ENCODE measurements at regions not wholly inside any gene's neighbourhood (a gene's known extent, or its start where the extent isn't known, plus 50 kb on each side); places are given as distances from the start of the nearest gene placed in this dataset.

DNA sequence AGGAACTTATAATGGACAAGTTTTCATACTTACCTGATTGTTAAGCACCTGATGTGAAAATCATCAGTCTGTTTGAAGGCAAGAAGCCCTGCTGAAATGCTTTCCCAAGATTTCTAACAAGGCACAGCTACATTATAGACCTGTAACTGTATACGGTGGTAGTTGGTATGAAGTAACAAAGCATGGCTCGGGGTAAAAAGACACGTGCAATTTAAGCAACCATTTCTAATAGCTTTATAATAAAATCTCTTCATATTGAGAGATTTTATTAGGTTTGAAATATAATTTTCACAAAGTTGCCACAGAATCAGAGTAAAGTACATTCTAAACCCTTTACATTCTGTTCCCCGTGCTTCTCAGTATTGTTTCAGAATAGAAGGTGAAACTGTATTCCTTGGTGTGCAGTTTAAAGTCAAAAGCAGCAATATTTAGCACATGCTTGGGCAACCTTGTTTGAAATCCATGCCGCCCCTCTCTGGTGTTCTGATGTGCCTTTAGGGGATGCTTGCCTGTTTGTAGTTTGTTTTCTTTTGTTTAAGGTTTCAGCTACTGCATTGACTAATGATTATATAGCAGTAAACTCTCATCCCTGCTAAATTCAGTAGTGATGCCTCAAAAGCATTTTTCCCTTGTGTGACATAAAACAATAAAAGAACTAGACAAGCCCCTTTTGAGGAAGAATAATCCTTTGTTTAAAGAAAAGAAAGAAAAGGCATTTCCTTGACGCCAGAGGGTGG, 125.2 kb upstream of the OBI1 start:
- DNase-seq (ENCODE audit: low read depth in 2 of 2) = no peak

DNA sequence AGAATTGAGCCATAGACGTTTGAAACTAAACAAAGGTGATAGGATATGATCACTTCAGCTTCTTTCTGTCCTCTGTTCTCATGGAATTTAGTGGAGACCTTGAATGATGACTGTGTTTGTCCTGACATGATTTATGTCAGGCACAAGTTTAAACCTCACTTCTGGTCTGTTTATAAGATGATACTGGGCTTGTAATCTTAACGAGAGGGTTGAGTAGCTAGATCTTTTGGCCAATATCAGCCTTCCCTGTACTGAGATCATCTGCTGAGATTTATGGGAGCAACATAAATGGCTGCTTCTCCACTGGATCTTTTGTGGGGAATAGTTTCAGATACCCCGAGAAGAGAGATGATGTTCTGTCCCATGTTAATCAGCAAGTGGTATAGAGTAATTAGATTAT, 121.8 kb upstream of the OBI1 start:
- DNase-seq (ENCODE audit: low read depth in 2 of 2) = no peak

GRCh38 chr13:78779608-78780007, 120.7 kb upstream of the OBI1 start:
- no peak for DNase-seq (ENCODE audit: low read depth in 2 of 2)

DNA sequence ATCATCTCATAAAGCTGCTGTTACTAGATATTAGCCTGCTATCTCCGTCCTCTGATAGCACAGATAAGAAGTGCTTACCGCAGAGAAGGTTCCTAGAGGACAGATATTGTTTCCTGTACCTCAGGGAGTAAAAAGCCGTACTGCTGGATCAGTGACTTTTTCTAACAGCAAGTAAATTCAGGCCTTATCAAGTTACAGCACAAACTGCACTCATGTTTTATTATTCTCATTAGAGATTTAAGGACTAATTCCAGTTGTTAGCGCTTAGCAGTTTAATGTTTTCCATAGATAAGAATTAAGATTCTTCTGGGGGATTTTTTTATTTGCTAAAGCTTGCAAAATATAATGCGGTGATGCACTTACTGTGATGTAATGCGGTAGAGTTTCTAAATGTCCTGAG, 119.0 kb upstream of the OBI1 start:
- DNase-seq (ENCODE audit: low read depth in 2 of 2) = no peak

- no peak for DNase-seq (ENCODE audit: low read depth in 2 of 2)
Measured at GRCh38 chr13:78777396-78777795, 118.4 kb upstream of the OBI1 start.

GRCh38 chr13:78772933-78773332, 114.0 kb upstream of the OBI1 start:
- DNase-seq (ENCODE audit: low read depth in 2 of 2) = no peak

DNA sequence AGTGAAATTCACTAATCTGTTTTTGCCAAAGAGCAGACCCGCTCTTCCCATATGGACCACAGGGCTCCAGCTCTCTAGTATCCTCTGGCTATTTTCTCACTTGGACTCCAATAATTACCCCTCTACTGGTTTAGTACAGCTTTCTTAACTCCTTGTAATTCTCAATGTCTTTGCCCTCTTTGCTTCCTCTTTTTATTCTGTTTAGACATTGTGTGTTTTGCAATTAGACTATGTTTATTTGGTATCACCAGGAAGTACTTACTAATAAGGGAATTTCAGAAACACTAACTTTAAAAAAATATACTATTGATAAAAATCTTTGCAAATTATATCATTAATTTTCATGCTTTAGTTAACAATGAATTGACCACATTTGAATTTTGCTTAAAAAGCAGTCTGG, 111.6 kb upstream of the OBI1 start:
- DNase-seq (ENCODE audit: low read depth in 2 of 2) = no peak

DNA sequence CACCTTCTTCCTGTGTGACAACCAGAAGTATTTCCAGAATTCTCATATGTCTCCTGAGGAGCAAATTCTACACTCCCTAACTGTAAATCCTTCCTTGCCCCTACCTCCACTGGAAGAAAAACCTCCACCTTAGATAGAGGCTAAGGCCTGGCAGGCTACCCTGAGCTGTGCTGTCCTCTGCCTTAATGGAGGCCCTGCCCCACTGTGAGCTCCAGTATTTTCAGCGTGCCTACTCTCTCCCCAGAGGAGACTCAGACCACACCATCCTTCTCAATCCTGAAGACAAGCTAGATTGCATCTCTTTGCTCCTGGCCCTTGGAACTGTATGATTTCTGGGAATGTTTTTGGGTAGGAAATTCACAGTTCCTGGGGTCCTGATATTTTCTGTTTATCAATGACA, 110.0 kb upstream of the OBI1 start:
- DNase-seq (ENCODE audit: low read depth in 2 of 2) = no peak

DNA sequence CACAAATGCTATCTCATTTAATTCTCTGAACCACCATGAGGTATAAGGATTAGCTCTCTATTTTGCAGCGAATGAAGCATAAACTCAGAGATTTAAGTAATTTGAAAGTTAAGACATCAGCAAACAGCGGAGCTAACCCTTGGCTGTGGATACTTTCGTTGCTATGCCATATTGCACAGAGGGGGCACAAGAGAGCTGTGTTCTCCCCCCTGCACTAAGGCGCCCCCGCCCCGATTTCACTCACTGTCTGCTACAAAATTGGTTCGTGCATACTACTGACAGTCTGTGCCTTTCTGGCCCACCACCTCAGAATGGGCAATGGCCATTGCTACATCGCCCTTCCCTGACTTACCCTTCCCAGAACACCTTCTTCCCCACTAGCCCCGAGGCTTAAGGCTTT, 105.7 kb upstream of the OBI1 start:
- DNase-seq (ENCODE audit: low read depth in 2 of 2) = no peak

GRCh38 chr13:78762825-78763224, 103.9 kb upstream of the OBI1 start:
- DNase-seq (ENCODE audit: low read depth in 2 of 2) = no peak

DNA sequence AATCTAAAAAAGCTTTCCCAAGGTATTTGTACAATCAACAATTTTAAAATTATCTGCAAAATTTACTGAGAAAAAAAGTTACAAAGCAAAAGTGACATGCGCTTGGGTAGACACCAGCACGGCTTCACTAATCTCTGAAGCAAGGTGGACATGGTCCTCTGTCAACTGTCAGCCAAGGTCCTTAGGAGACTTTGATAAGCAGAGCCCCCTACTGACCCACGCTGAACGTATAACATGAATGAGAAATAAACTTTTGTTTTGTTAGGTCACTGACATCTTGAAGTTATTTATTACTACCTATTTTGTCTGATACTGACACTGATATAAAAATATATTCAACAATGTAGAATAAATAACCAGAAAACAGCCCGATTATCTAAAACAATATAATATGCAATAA, 100.7 kb upstream of the OBI1 start:
- no peak for DNase-seq (ENCODE audit: low read depth in 2 of 2)

DNA sequence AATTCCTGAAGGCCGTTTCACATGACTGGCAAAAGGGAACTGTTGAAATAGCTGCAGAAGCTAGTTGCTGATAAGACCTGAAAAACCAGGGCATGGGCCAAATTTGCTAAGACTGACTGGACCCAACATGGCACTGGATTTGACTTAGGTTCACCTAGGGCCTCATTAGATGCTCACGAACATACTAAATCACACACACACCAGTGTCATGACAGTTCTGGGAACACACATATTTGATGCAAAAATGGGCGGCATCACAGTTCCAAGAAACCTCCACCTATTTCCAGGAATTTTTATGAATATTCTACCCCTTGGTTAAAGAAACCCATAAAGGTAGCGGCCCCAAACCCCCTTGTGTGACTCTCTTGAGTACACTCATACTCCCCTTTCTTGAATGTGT, 99.6 kb upstream of the OBI1 start:
- DNase-seq (ENCODE audit: low read depth in 2 of 2) = no peak

DNA sequence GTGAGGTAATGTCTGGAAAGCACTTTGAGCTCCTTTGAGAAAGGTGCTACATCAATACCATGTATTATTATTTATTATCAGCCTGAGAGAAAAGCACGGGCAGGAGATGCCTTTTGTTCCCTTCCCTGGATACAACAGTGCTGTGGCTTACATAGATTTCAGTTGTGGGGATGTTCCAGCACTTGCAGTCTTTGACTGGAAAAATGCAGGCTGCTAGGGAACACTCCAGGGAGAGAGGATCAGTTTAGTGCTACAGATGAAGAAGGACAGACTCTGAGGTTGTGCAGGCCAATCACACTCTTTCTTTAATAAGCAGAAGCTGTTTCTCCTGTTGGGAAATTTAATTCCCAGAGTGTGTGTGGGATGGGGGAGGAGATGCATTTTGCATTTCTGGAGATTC, 94.5 kb upstream of the OBI1 start:
- no peak for DNase-seq (ENCODE audit: low read depth in 2 of 2)

DNA sequence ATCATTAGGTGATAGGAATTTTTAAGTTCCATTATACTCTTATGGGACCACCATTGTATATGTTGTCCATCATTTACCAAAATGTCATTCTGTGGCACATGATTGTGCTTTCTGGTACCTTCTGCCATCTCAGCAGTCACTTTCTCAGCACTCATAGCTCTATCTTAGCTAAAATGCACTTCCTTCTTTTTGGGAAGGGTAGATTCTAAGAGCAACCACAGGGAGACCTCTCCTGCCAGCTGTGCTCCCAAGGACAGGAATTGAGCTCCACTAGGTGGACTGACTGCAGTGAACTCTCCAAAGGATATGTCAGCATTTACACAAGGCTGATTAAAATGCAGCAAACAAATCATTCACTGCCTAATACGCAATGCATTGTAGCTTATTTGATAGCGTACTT, 91.8 kb upstream of the OBI1 start:
- DNase-seq (ENCODE audit: low read depth in 2 of 2) = no peak

DNA sequence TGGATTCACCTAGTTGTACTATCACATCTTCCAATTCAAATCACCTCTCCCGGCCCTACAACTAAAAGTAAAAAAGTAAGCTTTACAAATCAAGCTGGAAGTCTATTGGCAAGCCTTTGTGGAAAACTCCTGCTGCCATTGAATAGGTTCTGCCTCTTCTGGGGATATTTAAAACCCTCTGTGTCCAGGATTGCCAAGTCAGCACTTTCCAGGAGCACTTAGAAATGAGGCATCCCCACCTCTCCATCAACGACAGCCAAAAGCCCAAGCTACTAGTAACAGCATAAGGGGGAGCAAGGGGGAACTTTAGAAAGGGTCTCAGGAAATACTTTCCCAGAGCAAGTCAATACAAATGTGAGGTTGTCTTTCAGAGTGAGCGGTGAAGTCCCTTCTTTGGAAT, 85.0 kb upstream of the OBI1 start:
- DNase-seq (ENCODE audit: low read depth in 2 of 2) = no peak

GRCh38 chr13:78742659-78743058, 83.7 kb upstream of the OBI1 start:
- DNase-seq (ENCODE audit: low read depth in 2 of 2) = no peak

- no peak for DNase-seq (ENCODE audit: low read depth in 2 of 2)
Measured at GRCh38 chr13:78736142-78736541, 77.2 kb upstream of the OBI1 start.

DNA sequence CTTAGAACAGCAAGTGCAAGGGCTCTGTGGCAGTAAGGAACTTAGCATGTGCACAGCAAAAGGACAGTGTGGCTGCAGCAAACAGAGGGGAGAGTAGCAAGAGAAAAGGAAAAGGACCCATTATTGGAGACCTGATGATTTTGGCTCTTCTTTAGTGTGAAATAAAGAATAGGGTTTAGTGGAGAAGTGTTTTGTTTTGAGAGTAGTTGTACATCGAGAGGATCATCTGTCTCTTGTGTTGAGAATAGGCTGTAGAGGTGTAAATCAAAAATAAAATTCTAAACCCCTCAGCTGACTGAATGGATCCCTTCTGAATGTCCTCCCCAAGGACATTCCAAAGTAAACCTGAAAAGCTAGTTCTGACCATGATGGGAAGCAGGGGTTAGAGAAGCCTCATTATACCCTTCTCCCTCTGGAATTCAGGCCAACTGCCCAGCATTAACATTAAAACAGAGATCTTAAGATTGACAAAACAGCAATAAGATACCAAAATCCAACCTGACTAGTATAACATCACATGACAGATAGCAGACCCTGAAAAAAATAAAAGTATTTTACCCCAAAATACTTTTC, 73.6 kb upstream of the OBI1 start:
- no peak for DNase-seq (ENCODE audit: low read depth in 2 of 2)

DNA sequence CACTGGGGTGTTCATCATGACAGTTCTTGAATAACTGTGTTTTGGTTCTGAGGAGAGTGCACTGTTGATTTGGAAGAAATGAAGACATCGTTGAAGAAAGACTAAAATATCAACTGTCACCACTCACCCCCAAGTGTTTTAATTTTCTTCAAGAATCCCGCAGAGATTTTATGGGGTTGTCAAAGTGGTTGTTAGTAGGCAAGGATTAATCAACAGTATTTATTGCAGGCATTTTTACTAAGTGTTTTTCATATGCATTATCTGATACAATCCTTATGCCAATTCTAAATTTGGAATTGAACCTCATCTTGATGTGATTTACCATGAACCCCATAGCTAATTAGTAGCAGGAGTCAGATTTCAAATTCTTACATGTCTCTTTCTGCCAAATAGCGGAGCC, 63.7 kb upstream of the OBI1 start:
- no peak for DNase-seq (ENCODE audit: low read depth in 2 of 2)

DNA sequence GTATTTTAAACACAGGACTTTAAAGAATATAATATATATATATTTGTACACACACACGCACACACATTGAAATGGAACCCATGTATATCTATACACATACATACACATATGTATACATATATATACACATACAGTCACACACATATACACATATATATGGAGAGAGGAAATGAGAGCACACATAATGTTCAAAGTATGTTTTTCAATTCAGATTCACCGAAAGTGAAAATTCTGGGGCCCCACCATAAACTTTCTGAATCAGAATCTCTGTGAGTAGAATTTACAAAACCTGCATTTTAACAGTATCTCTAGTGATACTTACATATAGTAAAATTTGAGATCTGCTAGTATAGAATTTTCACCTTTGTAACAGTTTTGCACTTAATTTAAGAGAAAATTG, 60.4 kb upstream of the OBI1 start:
- no peak for DNase-seq (ENCODE audit: low read depth in 2 of 2)

GRCh38 chr13:78714717-78715116, 55.8 kb upstream of the OBI1 start:
- no peak for DNase-seq (ENCODE audit: low read depth in 2 of 2)

DNA sequence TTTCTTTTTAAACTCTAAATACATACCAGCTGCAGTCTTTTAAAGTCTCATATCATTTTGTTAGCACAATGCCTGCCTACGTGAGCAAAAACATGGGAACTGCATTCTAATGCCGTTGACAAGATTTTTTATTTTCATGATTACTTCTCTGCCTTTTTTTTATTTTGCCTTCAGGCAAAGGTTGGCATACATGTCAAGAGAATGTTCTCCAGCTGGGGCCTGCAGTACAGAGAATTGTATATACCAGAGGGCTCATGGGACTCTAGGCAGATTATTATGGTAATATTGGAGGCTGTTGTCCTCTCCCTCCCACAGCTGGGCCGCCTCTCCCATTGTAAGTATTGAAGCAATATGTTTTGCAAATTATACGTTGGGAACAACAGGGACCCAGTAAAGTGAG, 53.9 kb upstream of the OBI1 start:
- DNase-seq (ENCODE audit: low read depth in 2 of 2) = no peak

GRCh38 chr13:78709028-78709427, 50.1 kb upstream of the OBI1 start:
- DNase-seq (ENCODE audit: low read depth in 2 of 2) = no peak
